HepG2 (cell line): ENCODE measurements at regions not wholly inside any gene's neighbourhood (a gene's known extent, or its start where the extent isn't known, plus 50 kb on each side); places are given as distances from the start of the nearest gene placed in this dataset.

Source experiments
- CCDC6 ChIP-seq: sonication (generic); formaldehyde crosslinking; IDR thresholded peaks from 2 replicates; pipeline ENCODE4 v1.8.1; 2022; ENCODE audit warnings: mild to moderate bottlenecking, missing genetic modification reagents, moderate library complexity
- NFE2 ChIP-seq: sonication (generic); formaldehyde crosslinking; IDR thresholded peaks from 2 replicates; pipeline ENCODE4 v1.4.0; 2020; ENCODE audit warnings: missing genetic modification reagents

DNA sequence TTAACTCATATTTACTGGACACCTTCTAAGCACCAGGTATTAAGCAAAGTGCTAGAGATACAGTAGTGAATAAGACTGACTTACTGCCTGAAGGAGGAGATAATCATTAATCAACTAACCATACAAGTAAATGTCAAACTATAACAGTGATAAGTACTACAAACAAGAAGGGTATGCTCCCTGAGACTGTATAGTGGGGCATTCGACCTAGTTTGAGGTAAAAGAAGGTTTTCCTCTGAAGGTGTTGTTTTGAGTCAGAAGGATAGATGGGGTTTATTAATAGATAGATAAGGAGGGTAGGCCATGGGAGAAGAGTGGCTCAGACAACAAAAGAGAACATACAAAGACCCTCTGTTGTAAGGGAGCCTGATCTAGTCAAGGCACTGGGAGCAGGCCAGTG lies 105.4 kb downstream of the DDIT4L start:
- no peak for TF ChIP-seq NFE2
- TF ChIP-seq CCDC6 (CRISPR knock-in tag) = no peak
